ENCODE measurements at regions not wholly inside any gene's neighbourhood (a gene's known extent, or its start where the extent isn't known, plus 50 kb on each side); places are given as distances from the start of the nearest gene placed in this dataset.

DNA sequence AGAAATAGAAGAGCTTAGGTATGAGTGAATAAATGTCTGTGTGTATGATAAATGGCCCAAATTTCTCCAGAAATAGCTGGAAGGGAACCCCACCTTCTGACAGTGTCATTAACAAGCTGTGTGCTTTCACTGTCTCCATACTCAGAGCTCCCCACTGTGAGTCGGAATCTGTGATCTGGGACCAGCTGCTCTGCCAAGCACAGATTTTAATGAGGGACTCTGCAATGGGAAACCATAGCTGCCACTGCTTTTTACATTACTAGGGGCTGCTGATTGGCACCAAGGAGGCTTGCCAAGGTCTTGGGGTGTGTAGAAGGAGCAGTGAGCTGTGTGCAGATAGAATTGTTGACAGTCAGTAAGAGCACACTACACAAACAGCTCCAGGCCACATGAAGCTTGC is 244.2 kb upstream of the CCDC196 start:
- TF ChIP-seq CTCF (IDR thresholded peaks at IDR 0.05) (no peak), POLR2A (IDR thresholded peaks at IDR 0.05) (no peak)
